HUES6 (cell line): ENCODE measurements at regions not wholly inside any gene's neighbourhood (a gene's known extent, or its start where the extent isn't known, plus 50 kb on each side); places are given as distances from the start of the nearest gene placed in this dataset.

Source experiments
- H3K27ac ChIP-seq: 2 replicates; pipeline ENCODE4 v1.7.0; 2013; ENCODE audit warnings: low read depth, mild to moderate bottlenecking, low read length, inconsistent platforms
- H3K27me3 ChIP-seq: 2 replicates; pipeline ENCODE4 v1.6.1; 2013; ENCODE audit warnings: low read length; ENCODE audit not compliant: control insufficient read depth, insufficient read depth
- H3K36me3 ChIP-seq: 2 replicates; pipeline ENCODE4 v1.6.1; 2013; ENCODE audit warnings: low read length; ENCODE audit not compliant: control insufficient read depth, insufficient read depth
- H3K4me1 ChIP-seq: 2 replicates; pipeline ENCODE4 v1.6.1; 2013; ENCODE audit warnings: low read length; ENCODE audit not compliant: control insufficient read depth, insufficient read depth
- H3K4me3 ChIP-seq: 2 replicates; pipeline ENCODE4 v1.5.1; 2013; ENCODE audit warnings: low read depth, low read length
- H3K9ac ChIP-seq: one replicate; pipeline ENCODE4 v1.6.1; 2013; ENCODE audit warnings: mild to moderate bottlenecking, low read length
- H3K9me3 ChIP-seq: 2 replicates; pipeline ENCODE4 v1.6.1; 2013; ENCODE audit warnings: low read depth, low read length; ENCODE audit not compliant: control insufficient read depth, insufficient read depth

GRCh38 chr7:85596827-85597226 is 410.0 kb upstream of the SEMA3D start:
- H3K27me3 ChIP-seq = no peaks in the 10 kb centered on the region
- H3K9ac ChIP-seq = no peak overlapping the region
- H3K4me1 ChIP-seq = peaks cover 8% of the 10 kb centered on the region
- H3K27ac ChIP-seq = no peak overlapping the region
- no peak overlapping the region for H3K4me3 ChIP-seq
- no peaks in the 10 kb centered on the region for H3K36me3 ChIP-seq
- H3K9me3 ChIP-seq = no peaks in the 10 kb centered on the region

GRCh38 chr7:85595750-85596178 is 408.9 kb upstream of the SEMA3D start:
- H3K27ac ChIP-seq = no peak overlapping the region
- H3K9me3 ChIP-seq = no peaks in the 10 kb centered on the region
- peaks cover 5% of the 10 kb centered on the region for H3K4me1 ChIP-seq
- no peak overlapping the region for H3K4me3 ChIP-seq
- no peaks in the 10 kb centered on the region for H3K36me3 ChIP-seq
- H3K9ac ChIP-seq = no peak overlapping the region
- no peaks in the 10 kb centered on the region for H3K27me3 ChIP-seq

DNA sequence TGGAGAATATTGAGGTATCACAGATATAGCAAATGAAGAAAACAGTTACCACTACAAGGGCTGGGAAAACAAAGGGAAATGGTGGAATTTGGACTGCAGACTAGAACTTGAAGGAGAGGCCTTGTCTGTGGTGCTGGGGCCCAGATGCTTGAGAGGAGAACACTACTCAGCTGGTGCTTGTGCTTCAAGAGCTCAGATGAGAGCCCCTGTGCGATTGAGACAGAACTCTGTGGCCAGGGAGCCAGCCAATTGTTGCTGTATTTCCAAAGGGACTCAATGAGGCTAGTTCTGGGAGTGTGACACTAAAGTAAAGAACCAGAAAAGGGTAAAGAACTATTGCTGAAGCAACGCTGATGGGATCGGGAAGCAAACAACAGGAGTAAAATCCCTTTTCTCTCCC is 406.5 kb upstream of the SEMA3D start:
- H3K9me3 ChIP-seq = no peaks in the 10 kb centered on the region
- no peaks in the 10 kb centered on the region for H3K27me3 ChIP-seq
- H3K9ac ChIP-seq = no peak overlapping the region
- no peak overlapping the region for H3K4me3 ChIP-seq
- H3K27ac ChIP-seq = no peak overlapping the region
- H3K4me1 ChIP-seq = no peaks in the 10 kb centered on the region
- H3K36me3 ChIP-seq = no peaks in the 10 kb centered on the region

- H3K9ac ChIP-seq = no peak overlapping the region
- no peaks in the 10 kb centered on the region for H3K27me3 ChIP-seq
- no peak overlapping the region for H3K27ac ChIP-seq
- no peaks in the 10 kb centered on the region for H3K4me1 ChIP-seq
- H3K9me3 ChIP-seq = no peaks in the 10 kb centered on the region
- no peak overlapping the region for H3K4me3 ChIP-seq
- H3K36me3 ChIP-seq = no peaks in the 10 kb centered on the region
Measured at GRCh38 chr7:85587785-85588184, 400.9 kb upstream of the SEMA3D start.

GRCh38 chr7:85586091-85586490 is 399.2 kb upstream of the SEMA3D start:
- H3K36me3 ChIP-seq = no peaks in the 10 kb centered on the region
- H3K27ac ChIP-seq = no peak overlapping the region
- H3K4me1 ChIP-seq = no peaks in the 10 kb centered on the region
- H3K4me3 ChIP-seq = no peak overlapping the region
- no peaks in the 10 kb centered on the region for H3K9me3 ChIP-seq
- H3K9ac ChIP-seq = no peak overlapping the region
- H3K27me3 ChIP-seq = no peaks in the 10 kb centered on the region

GRCh38 chr7:85583131-85583953 is 396.5 kb upstream of the SEMA3D start:
- H3K9ac ChIP-seq = no peak overlapping the region
- no peaks in the 10 kb centered on the region for H3K27me3 ChIP-seq
- H3K36me3 ChIP-seq = no peaks in the 10 kb centered on the region
- no peaks in the 10 kb centered on the region for H3K9me3 ChIP-seq
- H3K27ac ChIP-seq = no peak overlapping the region
- no peaks in the 10 kb centered on the region for H3K4me1 ChIP-seq
- no peak overlapping the region for H3K4me3 ChIP-seq

DNA sequence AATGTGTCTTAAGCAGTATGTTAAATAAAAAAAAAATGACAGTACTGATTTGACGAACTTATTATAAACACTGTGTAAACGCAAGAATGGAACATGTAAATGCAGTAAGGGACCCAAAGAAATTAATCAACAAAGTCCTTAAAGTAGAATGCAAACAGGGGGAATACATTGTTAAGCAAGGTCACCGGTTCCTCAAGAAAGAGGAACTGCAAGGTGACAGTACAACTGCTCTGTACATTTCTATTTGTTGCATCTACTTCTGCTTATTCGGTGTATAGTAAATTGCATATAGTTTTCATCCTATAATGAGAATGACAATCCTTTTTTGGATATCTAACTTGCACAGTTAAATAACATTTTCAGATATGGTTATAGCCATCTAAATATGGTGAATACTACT is 387.0 kb upstream of the SEMA3D start:
- Histone ChIP-seq H3K4me3 (no peak overlapping the region), H3K36me3 (no peaks in the 10 kb centered on the region), H3K9ac (no peak overlapping the region), H3K4me1 (no peaks in the 10 kb centered on the region), H3K27me3 (no peaks in the 10 kb centered on the region), H3K9me3 (no peaks in the 10 kb centered on the region), H3K27ac (no peak overlapping the region)

DNA sequence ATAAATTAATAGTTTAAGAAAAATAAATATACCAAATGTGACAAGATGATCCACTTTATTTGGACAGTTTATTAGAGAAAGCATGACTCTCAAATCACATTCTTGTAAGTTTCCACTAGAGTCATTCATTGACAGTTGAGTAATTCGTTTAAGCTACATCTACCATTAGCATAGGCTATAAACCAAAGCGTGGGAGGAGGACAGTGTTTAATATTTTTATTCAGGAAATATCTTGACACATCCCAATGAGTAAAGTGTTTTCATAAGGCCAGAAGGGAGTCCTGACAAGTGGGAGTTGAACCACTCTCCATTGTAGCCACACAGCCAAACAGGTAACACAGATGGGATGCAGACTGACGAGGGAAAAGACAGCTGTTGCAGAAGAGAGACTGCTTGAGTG is 386.5 kb upstream of the SEMA3D start:
- no peaks in the 10 kb centered on the region for H3K9me3 ChIP-seq
- no peaks in the 10 kb centered on the region for H3K4me1 ChIP-seq
- no peaks in the 10 kb centered on the region for H3K27me3 ChIP-seq
- H3K27ac ChIP-seq = no peak overlapping the region
- H3K4me3 ChIP-seq = no peak overlapping the region
- H3K36me3 ChIP-seq = no peaks in the 10 kb centered on the region
- no peak overlapping the region for H3K9ac ChIP-seq

DNA sequence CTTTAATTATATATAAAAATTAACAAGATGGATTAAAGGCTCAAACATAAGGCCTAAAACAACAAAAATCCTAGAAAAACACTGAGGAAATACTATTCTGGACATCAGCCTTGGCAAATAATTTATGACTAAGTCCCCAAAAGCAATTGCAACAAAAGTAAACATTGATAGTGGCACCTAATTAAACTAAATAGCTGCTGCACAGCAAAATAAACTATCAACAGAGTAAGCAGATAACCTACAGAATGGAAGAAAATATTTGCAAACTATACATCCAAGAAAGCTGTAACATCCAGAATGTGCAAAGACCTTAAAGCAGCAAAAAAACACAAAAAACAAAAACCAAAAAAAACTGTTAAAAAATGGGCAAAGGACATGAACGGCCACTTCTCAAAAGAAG is 384.0 kb upstream of the SEMA3D start:
- Histone ChIP-seq H3K4me3 (no peak overlapping the region), H3K9me3 (no peaks in the 10 kb centered on the region), H3K27me3 (no peaks in the 10 kb centered on the region), H3K27ac (no peak overlapping the region), H3K9ac (no peak overlapping the region), H3K36me3 (no peaks in the 10 kb centered on the region), H3K4me1 (no peaks in the 10 kb centered on the region)

GRCh38 chr7:85567983-85568382 is 381.1 kb upstream of the SEMA3D start:
- Histone ChIP-seq H3K9me3 (no peaks in the 10 kb centered on the region), H3K4me3 (no peak overlapping the region), H3K4me1 (no peaks in the 10 kb centered on the region), H3K36me3 (no peaks in the 10 kb centered on the region), H3K9ac (no peak overlapping the region), H3K27ac (no peak overlapping the region), H3K27me3 (no peaks in the 10 kb centered on the region)

- no peaks in the 10 kb centered on the region for H3K9me3 ChIP-seq
- no peak overlapping the region for H3K9ac ChIP-seq
- H3K36me3 ChIP-seq = no peaks in the 10 kb centered on the region
- H3K27ac ChIP-seq = no peak overlapping the region
- H3K27me3 ChIP-seq = no peaks in the 10 kb centered on the region
- H3K4me3 ChIP-seq = no peak overlapping the region
- no peaks in the 10 kb centered on the region for H3K4me1 ChIP-seq
Measured at GRCh38 chr7:85566095-85566794, 379.4 kb upstream of the SEMA3D start.
